Fibroblast of lung (primary cell): ENCODE measurements at regions not wholly inside any gene's neighbourhood (a gene's known extent, or its start where the extent isn't known, plus 50 kb on each side); places are given as distances from the start of the nearest gene placed in this dataset.

Experiments
- CTCF ChIP-seq, 2 donors: IDR thresholded peaks in 1 of 2; conservative IDR thresholded peaks in 1 of 2; 1 replicate in 1 of 2; 2 replicates in 1 of 2; pipeline ENCODE4 v1.5.1; 2011 to 2012; ENCODE audit warnings: low read length in 2 of 2, control low read depth in 1 of 2, inconsistent platforms in 1 of 2, low read depth in 1 of 2, mild to moderate bottlenecking in 1 of 2
- EZH2 ChIP-seq: IDR thresholded peaks from 2 replicates; pipeline ENCODE4 v1.5.1; 2012; ENCODE audit warnings: low read length, control low read depth, mild to moderate bottlenecking; ENCODE audit errors: missing control alignments

GRCh38 chr21:20618878-20619277, 379.3 kb upstream of the NCAM2 start:
- TF ChIP-seq EZH2 (no peak), CTCF (conservative IDR thresholded peaks at IDR 0.05 in 1 of 2, IDR thresholded peaks at IDR 0.05 in 1 of 2; ENCODE audit: low read depth in 1 of 2, low read length in 2 of 2) (no peak)
